CD4-positive, alpha-beta T cell treated with Interleukin-17A for 4 hours (primary cell): ENCODE measurements at regions not wholly inside any gene's neighbourhood (a gene's known extent, or its start where the extent isn't known, plus 50 kb on each side); places are given as distances from the start of the nearest gene placed in this dataset.

ENCODE experiments used
- DNase-seq: peaks from one replicate; pipeline ENCODE4 v3.0.0-alpha.2; 2020; ENCODE audit warnings: mixed read lengths

DNA sequence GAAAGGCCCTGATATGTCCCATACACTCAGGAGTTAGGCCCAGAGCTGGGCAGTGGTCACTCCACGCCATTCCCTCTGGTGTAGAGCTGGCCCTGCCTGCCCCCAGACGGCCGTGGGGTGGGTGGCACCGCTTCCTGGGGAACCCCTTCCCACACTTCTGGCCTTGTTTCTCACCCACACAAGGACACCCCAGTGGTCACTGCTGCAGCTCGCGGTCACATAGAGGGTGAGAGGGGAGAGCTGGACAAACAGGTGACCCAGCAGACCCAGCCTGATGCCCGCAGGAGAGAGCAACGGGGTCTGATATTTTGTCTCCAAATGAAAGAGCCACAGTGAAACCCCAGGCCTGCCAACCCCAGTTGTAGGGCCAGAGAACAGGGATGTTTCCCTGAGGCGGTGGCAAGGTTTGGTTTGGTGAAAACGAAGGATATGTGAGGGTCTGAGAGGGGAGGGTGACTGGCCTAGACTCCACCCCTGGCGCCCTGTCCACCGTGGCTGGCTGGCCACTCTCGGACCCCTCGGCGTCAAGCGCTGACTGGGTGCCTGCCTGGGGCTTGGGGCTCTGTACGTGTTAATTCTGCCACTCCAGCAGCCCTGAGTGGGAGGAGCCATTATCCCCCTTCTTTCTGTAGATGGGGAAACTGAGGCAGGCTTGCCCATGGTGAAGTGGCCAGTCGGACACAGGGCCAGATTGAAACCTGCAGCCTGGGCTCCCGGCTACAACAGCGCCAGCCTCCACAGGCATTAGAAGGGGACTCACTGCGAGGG lies 71.0 kb upstream of the PPARA start:
- DNase-seq = no peak

DNA sequence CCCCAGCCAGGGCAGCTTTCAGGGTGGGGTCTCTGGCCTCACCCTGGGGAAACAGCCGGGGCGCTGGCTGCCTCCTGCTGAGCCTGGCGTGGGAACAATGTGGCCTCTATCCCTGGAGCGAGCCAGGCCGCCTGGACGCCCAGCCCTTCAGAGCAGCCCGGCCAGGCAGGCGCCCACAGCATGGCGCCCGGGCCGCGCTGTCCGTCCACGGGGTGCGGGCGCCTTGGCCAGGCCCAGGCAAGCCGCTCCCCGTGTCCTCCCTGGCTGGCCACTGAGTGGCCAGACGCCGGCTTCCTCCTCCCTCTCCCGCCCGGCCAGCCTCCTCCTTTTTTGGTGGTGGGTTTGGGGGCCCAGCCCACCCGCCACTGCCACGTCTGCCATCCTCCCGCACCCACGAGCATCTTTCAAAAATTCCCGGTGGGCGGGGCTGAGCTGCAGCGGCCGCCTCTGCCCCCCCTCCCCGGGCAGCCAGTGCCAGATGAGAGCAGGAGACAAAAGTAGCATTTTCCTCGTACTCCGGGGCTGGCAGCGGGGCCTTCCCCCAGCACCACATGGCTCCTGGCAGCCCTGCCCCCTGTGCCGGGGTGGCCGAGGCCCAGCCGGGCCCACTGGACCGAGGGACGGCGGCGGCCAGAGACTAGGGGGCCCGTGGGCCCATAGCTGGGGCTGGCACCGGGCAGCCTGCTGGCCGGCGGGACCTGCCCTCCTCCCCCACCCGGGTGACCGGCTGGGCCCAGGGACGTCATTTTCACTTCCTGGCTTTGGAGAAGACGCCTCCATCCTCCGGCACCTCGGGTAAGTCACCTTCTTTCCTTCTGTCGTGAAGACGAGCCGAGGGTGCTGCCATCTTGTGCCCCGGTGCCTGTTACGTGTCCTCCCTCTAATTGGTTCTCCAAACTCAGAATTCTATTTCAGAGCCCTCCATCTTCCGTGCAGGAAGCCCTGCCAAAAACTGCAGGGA lies 70.2 kb upstream of the PPARA start:
- no peak for DNase-seq

DNA sequence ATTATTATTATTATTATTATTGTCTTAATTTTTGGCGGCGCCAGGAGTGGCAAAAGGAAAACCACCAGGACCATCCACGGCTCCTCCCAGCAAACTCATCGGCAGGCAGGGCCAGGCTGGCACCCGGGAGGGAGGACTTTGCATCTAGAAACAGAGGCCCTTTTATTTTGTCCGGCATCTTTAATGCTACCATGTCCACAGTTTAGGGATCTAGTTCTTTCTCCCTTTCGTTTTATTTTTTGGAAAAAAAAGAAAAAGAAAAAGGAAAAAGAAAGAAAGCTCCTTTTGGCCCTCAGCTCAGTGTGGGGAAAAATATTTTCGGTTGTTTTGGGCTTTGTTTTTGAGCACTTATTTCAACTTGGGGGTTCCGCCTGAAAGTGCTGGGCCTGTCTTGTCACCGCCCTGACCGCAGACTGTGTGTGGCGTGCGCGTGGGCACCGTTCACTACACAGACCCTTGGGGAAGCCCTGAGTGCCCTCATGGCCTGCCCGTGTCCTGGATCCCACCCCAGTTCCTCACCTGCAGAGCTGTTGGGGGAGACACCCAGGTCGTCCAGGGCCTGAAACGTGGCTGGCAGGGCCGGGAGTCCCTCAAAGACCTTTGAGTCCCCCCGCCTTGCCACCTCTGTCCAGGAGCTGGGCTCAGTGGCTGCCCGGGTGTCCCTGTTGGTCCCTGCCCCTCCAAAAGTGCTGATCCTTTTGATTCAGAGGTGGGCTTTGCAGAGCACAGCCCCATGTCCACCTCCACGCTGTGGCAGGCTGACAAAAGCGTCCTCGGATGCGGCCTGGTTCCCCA lies 69.1 kb upstream of the PPARA start:
- DNase-seq = no peak

DNA sequence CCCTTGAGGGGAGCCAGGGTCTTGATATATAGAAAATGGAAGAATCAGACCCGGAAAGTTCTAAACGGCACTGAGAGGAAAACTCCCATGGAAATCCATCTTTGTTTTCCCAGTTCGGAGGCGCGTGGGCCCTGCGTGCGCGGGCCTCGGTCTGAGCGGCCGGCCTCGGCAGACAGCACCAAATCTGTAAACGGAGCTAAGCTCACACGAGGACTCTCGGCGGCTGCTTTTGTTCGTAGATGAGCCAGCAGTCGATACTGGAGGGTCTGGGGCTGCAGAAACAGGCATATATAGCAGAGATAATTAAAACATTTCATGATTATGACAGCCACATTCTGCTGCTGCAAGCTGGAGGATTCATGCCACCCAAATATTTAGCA lies 68.5 kb upstream of the PPARA start:
- DNase-seq = no peak

DNA sequence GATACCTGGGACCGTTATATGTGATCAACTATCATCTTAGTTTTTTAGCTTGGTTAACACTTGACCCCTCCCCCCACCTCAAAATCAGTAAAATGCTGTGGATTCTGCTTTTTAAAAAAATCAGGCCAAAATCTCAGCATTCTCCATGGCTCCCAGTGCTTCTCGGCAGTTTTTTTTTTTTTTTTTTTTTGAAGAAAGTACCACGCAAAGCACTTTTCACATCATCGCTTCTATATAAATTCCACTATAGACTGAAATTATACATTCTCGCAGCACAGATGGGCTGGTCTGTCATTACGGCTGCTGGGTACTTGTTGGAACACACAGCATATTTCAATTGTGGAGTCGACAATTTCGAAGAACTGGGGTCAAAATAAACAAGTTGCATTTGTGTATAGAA lies 67.7 kb upstream of the PPARA start:
- DNase-seq = no peak

DNA sequence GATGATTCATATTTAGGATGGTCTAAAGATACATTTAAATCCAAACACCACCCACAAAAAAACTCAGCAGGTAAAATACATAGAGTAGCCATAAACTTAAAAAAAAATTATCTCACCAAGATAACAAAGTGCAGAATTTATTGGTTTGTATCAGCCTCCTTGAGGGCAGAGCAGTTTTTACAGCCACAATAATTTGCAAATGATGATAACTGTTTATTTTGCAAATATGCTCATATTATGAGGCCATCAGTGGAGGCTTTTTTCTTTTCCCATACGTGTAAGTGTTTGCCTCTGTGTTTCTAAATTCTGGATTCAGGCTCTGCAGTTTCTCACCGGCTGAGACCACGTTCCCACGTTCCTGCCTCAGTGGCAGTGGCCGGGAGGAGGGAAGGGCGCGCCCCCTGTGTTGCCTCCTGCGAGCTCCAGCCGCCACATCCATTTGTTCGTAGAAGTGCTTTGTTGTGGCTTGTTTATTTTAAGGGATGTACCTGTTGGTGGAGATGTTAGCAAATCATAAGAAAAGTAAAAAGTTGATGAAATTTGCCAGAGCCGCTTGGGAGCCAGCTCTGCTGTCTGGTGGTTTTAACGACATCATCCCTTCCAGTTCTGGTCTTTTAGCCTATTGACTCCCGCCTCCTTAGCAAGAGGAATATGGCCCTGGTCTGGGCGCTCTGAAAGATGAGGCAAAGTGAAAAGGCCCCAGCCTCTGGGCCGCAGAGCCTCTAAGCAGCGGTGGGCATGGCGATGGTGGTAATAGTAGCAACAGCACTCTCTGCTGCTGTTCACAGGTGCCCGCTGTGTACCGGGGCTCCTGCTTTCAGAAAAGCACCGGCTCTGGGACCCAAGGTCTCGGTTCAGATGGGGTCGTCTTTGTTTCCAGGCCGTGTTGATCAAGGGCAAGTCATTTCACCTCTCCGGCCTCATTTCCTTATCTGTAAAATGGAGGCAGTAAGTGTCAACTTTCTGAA lies 66.7 kb upstream of the PPARA start:
- no peak for DNase-seq

DNA sequence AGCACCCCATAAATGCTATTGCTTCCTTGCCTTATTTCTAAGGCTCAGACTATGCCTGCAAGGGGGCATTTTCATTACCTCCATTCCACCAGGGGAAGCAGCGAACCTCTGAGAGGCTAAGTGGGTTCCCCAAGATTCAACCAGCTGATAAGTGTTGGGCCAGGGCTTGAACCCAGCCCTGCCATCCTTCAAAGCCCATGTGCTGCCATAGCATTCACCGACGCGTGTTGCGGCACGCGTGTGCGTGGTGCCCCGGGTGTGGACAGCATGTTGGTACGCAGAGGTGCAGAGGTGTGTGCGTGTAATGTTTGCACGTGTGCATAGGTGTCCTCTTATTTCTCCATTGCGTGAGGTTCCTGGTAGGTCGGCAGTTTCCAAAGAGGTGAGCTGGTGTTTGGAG lies 66.0 kb upstream of the PPARA start:
- no peak for DNase-seq

DNA sequence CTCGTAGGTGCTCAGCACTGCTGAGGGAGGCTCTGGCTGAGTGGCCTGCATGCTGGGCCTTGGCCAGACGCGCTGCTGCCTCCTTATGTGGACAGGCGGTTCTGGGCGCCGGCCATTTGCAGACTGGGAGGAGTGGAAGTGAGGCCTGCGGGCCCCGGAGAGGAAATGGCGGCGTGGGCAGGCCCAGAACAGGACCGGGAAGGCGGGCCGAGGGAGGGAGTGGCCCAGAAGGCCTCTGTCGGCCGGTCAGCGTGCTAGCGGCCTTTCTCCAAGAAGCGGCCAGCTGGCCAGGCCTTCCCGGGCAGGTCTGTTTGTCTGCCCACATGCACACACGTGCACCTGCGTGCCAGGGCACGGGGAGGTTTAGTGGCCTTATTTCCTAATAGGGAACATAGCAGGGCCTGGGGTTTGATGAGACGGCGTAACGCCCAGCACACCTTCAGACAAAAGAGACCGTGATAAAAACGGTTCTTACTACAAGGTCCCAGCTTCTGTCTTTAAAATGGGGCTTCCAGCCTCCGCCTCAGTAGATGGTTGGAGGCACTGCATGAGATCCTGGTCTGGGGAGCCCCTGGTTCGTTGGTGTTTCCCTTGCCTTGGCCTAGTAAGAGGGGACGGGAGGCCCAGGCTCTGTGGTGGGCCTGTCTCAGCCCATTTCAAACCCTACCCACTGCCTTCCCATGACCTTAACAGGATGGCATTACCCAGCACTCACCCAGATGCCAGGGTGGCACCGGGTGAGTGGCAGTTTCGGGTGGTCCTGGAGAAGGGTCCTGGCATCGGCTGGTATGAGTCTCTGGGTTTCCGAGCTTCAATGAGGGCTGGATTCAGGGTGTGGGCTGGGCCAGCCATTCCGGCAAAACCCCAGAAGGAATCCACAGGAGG lies 65.1 kb upstream of the PPARA start:
- DNase-seq = no peak

DNA sequence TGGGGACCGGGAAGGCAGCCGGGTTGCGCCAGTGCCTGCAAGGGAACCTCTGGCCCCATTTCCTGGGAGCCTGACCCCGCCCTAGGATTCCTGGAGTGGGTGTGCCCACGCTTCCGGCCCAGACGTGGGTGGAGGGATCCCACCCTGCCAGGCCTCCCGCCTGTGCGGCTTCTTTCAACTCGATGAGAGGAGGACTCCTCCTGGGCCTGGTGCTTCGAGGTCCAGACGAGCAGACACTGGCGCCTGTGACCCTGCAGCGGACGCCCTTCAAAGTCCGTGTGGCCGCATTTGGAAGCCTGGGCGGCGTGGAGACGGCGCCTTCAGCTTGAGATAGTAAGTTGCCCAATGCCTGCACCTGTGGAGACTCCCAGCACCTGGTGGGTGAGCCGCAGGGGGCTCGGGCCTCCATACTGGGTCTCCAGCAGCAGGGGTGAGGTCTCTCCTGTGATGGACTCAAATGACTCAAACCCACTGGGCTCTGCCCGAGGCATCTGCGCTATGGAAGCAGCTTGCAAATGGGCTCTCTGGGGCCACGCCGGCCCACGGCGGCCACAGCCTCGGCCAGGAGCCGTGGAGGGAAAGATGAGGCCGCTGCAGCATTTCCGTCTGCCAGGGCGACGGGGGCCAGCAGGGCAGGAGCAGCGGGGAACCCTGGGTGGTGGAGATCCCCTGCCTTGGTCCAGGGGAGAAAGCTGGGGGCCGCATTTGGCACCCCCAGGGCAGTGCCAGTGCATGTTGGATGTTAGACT lies 64.3 kb upstream of the PPARA start:
- DNase-seq = no peak

DNA sequence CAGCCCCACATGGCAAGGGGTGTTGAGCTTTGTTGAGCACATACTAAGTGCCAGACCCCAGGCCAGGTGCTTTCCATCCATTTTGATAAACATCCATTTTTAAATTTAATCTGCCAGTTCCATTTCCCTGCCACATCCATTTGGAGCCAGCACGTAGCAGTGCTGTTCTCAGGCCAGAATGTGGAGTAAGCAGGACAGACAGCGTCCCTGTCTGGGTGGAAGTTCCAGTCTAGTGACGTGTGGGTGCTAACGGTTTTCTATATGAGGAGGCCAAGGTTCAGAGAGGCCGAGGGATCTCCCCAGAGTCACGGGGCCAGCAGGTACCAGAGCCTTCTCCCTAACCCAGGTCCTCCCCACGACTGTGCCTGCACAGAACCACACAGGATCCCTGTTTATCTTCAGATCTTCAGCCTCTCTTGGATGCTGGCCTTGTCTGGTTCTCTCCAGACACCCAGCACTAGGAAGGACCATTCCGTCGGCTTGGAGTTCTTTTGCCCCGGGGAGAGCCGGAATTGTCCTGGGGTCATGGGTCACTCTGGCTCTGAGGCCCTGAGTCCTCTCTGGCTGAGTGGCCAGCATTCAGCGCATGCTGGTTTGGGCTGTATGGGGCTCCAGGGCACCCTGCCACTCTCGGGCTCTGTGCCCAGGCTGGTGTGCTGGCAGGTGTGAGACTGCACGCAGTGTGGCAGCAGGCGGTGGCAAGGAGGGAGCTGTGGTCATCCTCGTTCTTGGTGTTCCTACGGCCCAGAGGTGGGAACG lies 63.6 kb upstream of the PPARA start:
- DNase-seq = no peak

DNA sequence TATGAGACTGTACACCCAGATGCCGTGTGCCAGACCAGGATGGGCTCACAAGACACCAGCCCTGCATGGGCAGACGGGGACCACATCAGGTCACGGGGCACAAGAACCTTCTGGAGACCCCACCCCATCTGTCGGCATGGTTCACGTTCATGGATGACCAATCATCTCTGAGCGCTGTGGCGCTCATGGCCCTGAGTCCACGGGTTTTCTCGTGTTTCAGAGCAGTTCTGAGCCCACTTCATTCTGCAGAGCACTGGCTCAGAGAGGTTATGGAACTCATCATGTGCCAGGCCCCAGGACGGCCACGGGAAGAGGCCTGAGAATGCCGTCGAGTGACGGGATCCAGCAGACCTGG lies 63.0 kb upstream of the PPARA start:
- DNase-seq = no peak

DNA sequence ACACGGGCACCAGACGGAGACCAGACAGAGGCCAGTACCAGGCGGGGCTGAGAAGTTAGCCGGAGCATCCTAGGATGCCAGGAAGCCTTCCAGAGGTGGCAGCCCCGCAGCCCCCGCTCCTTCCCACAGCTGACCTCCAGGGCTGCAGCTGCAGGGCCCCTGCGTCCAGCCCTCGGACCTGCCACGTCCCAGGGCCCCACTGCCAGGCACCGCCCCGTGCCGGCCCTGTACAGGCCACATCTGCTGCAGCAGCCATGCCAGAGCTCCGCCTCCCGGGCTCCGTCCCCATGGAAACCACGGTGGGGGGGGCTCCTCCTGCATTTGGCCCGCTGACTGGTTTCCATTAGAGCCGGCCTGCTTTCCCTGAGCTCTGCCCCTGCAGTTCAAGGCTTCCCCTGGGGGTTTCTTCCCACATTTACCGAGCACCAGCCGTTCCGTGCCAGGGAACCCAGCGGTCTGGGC lies 62.5 kb upstream of the PPARA start:
- no peak for DNase-seq

DNA sequence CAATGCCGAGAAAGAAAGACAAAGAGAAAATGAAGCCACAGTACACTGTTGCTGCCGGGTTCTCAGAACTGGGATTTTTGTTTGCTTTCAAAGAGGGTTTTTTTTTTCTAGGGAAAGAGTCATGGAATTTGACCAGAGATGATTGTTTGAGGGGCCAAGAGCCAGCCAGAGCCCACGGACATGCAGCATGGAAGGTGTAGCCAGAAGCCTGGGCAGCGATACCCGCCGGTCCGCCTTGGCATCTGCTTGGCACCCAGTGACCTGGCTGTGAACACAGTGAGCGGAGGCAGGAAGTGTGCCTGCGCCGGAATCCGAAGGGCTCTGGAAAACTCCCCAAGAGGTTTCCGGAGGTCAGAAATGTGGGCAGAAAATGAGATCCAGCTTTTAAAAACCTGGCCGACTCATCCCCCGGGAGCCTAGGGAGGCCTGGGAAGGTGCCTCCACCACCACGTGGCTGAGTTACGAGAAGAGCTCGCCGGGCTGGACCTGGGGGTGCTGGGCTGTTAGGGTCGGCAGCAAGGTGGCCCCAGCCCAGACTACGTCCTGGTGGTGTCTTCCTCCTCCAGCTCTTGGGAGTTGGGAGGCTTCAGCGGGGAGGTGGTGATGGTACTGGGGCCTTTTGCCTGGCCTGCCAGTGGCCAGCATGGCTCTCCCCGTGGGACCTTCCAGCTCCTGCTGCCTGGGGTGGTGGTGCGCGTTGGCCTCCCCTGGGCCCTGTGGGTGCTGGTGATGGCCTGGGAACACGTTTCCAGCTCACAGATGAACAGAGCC lies 61.6 kb upstream of the PPARA start:
- no peak for DNase-seq

DNA sequence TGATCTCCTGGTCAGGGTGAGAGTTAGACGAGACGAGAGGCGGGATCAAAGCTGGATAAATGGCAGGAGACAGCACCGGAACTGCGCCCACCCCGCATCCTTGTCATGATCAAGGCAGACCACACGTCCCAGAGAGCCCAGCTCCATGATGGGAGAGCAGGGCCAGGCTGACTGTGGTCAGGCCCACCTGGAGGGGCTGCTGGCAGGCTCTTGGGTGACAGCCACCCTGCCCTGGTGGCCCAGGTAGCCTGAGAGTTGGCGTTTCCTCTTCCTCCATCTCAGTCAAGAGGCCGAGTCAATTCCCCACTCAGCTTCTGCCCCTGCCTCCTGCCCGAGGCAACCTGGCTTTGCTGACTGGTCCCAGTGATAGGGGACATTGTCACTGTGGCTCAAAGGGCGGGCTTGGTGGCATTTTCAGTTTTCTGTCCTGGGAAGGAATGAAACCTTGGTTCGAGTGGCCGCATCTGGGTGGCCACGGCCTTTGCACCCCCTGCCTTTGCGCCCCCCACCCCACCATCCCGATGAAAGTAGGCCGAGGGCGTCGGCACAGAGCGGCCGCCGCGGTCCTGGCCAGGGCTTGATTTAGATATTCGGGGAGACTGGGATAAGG lies 60.8 kb upstream of the PPARA start:
- DNase-seq = no peak

DNA sequence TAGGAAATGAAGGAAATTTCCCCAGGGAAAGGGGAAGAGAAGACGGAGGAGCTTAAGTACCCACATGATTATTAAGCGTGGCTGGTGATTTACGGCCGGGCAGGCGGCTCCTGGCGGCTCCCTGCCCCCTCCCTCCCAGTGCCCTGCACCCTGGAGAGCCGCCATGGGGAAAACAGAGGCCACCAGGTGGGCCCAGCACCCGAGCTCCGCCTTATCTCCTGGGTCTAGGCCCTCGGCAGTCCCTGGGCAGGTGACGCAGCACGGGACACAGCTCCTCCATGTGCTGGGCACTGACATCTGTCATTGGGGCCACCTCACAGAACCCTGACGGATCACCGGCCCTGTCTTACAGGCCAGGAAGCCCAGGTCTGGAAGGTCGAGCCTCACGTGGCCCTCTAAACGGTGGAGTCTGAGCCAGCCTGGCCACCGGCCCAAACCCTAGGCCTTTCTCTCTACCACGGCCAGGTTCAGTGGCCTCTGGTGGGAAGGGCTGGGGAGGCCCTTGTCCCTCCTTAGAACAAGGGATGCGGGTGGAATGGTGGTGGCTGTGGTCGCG lies 60.2 kb upstream of the PPARA start:
- DNase-seq = no peak

DNA sequence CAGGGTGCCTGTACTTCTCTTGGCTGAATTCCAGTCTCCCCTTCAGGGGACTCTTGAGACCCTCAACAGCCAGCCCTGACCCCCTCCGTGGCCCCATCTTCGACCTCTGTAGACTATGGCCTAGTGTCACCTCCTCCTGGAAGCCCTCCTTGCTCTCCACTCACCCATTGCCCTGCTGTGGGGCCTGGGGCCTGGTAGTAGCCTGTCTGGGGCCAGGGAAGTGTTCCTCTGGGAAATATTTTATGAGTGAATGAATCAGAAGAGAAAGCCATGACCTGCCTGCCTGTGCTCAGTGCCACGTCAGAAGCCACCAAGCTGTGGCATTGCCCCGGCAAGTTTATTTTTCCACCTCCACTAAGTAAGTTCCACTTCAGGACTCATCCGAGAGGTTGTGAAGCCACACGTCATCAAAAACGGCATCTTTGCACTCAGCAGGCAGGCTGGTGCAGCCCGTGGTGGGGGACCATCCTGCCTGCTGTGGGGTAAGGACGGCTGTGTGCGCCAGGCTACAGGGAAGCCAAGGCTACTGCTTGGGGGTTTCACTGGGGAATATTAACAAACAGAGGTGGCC lies 59.6 kb upstream of the PPARA start:
- DNase-seq = no peak

DNA sequence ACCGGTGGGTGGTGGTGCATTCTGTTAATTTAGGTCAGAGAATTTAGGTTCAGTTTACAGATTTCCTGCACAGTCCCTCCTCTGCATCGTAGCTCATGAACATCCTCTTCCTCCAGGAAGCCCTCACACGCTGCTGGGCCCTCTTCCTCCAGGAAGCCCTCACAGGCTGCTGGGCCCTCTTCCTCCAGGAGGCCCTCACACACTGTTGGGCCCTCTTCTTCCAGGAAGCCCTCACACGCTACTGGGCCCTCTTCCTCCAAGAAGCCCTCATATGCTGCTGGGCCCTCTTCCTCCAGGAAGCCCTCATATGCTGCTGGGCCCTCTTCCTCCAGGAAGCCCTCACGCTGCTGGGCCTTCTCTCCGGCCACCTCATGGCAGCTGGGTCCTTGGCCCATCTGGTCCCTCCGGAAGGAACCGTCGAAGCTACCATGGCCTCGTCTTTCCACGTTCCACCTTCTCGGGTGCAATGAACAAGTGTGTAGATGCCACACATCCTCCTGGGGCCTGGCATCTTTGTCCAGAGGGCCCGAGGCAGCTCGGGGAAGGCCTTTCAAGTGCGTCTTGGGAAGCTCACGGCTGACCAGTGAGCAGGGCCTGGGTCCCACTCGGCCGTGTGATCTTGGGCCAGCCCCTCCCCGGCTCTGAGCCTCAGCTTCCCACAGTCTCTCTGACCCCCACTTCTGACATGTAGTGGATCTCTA lies 58.9 kb upstream of the PPARA start:
- no peak for DNase-seq
